IMR-90 (cell line): ENCODE measurements at regions not wholly inside any gene's neighbourhood (a gene's known extent, or its start where the extent isn't known, plus 50 kb on each side); places are given as distances from the start of the nearest gene placed in this dataset.

Source experiments
- ATAC-seq: fragments of 200-7000 bp; cut with Tn5 transposase; 2 replicates; pipeline ENCODE4 v1.9.1; 2020; ENCODE audit warnings: low read depth, mild to moderate bottlenecking, moderate library complexity
- BruUV-seq: library from RNA; stranded (reverse); fragments of 400-500 nt; replicated peaks from 2 replicates; lab custom pipeline; 2021; lab: Mats Ljungman, UMichigan
- CTCF ChIA-PET: fragments of 300-600 bp; formaldehyde crosslinking; extraction: SDS; loops from one replicate; lab custom pipeline; 2021; ENCODE audit warnings: antibody characterized with exemption; lab: Yijun Ruan, JAX
- POLR2A ChIA-PET: fragments of 300-600 bp; sonication (Branson Sonifier 250); formaldehyde crosslinking; loops from one replicate; lab custom pipeline; 2022; ENCODE audit warnings: antibody characterized with exemption; ENCODE audit not compliant: unreplicated experiment; lab: Charles Lee
- DNase-seq: peaks from one replicate; pipeline ENCODE4 v3.0.0; 2013
- H2AFZ ChIP-seq: replicated peaks from 2 replicates; pipeline ENCODE3; 2013; ENCODE audit warnings: low read length, mild to moderate bottlenecking; ENCODE audit not compliant: poor library complexity
- H2AK5ac ChIP-seq: 2 replicates; pipeline ENCODE4 v1.6.1; 2013; ENCODE audit warnings: low read depth, low read length, inconsistent platforms
- H2AK9ac ChIP-seq: replicated peaks from 2 replicates; pipeline ENCODE3; 2013; ENCODE audit warnings: mild to moderate bottlenecking, low read depth, low read length, moderate library complexity; ENCODE audit not compliant: poor library complexity
- H2BK120ac ChIP-seq: 2 replicates; pipeline ENCODE4 v1.6.1; 2013; ENCODE audit warnings: low read depth, low read length, inconsistent platforms
- H2BK15ac ChIP-seq: 3 replicates; pipeline ENCODE4 v1.6.1; 2013; ENCODE audit warnings: low read depth, low read length, inconsistent platforms
- H2BK20ac ChIP-seq: 2 replicates; pipeline ENCODE4 v1.6.1; 2013; ENCODE audit warnings: low read depth, mild to moderate bottlenecking, inconsistent platforms, low read length, moderate library complexity
- H2BK5ac ChIP-seq: 2 replicates; pipeline ENCODE4 v1.6.1; 2013; ENCODE audit warnings: mild to moderate bottlenecking, low read depth, low read length, inconsistent platforms; ENCODE audit not compliant: poor library complexity, severe bottlenecking
- H3K14ac ChIP-seq: replicated peaks from 2 replicates; pipeline ENCODE4 v1.6.1; 2013; ENCODE audit warnings: low read depth, low read length, inconsistent platforms
- H3K18ac ChIP-seq: 2 replicates; pipeline ENCODE4 v1.6.1; 2013; ENCODE audit warnings: low read depth, low read length, control low read depth
- H3K23ac ChIP-seq: 2 replicates; pipeline ENCODE4 v1.6.1; 2013; ENCODE audit warnings: low read depth, low read length, inconsistent platforms
- H3K27ac ChIP-seq: 2 replicates; pipeline ENCODE4 v1.5.1; 2013; ENCODE audit warnings: mild to moderate bottlenecking, control low read depth, low read length; ENCODE audit not compliant: insufficient read depth
- H3K27me3 ChIP-seq: 2 replicates; pipeline ENCODE4 v1.6.1; 2013; ENCODE audit warnings: low read length; ENCODE audit not compliant: control insufficient read depth, insufficient read depth
- H3K36me3 ChIP-seq: 2 replicates; pipeline ENCODE4 v1.6.1; 2013; ENCODE audit warnings: low read length, mixed read lengths; ENCODE audit not compliant: control insufficient read depth, insufficient read depth
- H3K4ac ChIP-seq: 2 replicates; pipeline ENCODE4 v1.6.1; 2013; ENCODE audit warnings: low read depth, low read length, inconsistent platforms
- H3K4me1 ChIP-seq: 2 replicates; pipeline ENCODE4 v1.6.1; 2013; ENCODE audit warnings: low read length, mixed read lengths; ENCODE audit not compliant: control insufficient read depth, insufficient read depth
- H3K4me2 ChIP-seq: 2 replicates; pipeline ENCODE4 v1.6.1; 2013; ENCODE audit warnings: low read depth, mild to moderate bottlenecking, control low read depth, low read length, moderate library complexity
- H3K4me3 ChIP-seq: 2 replicates; pipeline ENCODE4 v1.5.1; 2013; ENCODE audit warnings: low read depth, mild to moderate bottlenecking, control low read depth, low read length, moderate library complexity; ENCODE audit not compliant: insufficient read depth
- H3K56ac ChIP-seq: 2 replicates; pipeline ENCODE4 v1.6.1; 2013; ENCODE audit warnings: low read length, inconsistent platforms; ENCODE audit not compliant: insufficient read depth; ENCODE audit errors: extremely low read depth
- H3K79me1 ChIP-seq, 2 experiments: 2 replicates each; pipeline ENCODE4 v1.6.1; 2013; ENCODE audit warnings: low read length in 2 of 2, inconsistent platforms in 1 of 2, low read depth in 1 of 2
- H3K9ac ChIP-seq: 2 replicates; pipeline ENCODE4 v1.6.1; 2013; ENCODE audit warnings: low read depth, low read length, control low read depth
- H3K9me1 ChIP-seq: 2 replicates; pipeline ENCODE4 v1.6.1; 2013; ENCODE audit warnings: low read length, inconsistent platforms; ENCODE audit not compliant: insufficient read depth
- H3K9me3 ChIP-seq: 2 replicates; pipeline ENCODE4 v1.6.1; 2013; ENCODE audit warnings: low read length; ENCODE audit not compliant: control insufficient read depth, insufficient read depth
- H4K20me1 ChIP-seq: 2 replicates; pipeline ENCODE4 v1.6.1; 2013; ENCODE audit warnings: low read length, inconsistent platforms; ENCODE audit not compliant: insufficient read depth
- H4K5ac ChIP-seq: 2 replicates; pipeline ENCODE4 v1.6.1; 2013; ENCODE audit warnings: mild to moderate bottlenecking, low read depth, low read length, control low read depth
- H4K8ac ChIP-seq, 2 experiments: 2 replicates each; pipeline ENCODE4 v1.6.1; 2013; ENCODE audit warnings: low read depth in 2 of 2, low read length in 2 of 2, control low read depth in 1 of 2, inconsistent platforms in 1 of 2
- H4K91ac ChIP-seq: 2 replicates; pipeline ENCODE4 v1.6.1; 2013; ENCODE audit warnings: low read depth, low read length, inconsistent platforms; ENCODE audit not compliant: insufficient read depth
- CEBPB ChIP-seq: IDR thresholded peaks from 2 replicates; pipeline ENCODE4 v1.6.1; 2012; ENCODE audit warnings: low read depth, low read length, improper control_type of control experiment
- CHD1 ChIP-seq: IDR thresholded peaks from 2 replicates; pipeline ENCODE4 v1.6.1; 2012; ENCODE audit warnings: low read depth, low read length, improper control_type of control experiment
- FOS ChIP-seq: fragments of 150-350 bp; IDR thresholded peaks from 2 replicates; pipeline ENCODE4 v1.6.1; 2016; ENCODE audit warnings: low read depth, low read length
- MAFK ChIP-seq: IDR thresholded peaks from 2 replicates; pipeline ENCODE4 v1.6.1; 2012; ENCODE audit warnings: low read depth, low read length, improper control_type of control experiment
- MAZ ChIP-seq: IDR thresholded peaks from 2 replicates; pipeline ENCODE4 v1.6.1; 2012; ENCODE audit warnings: low read depth, mild to moderate bottlenecking, low read length, improper control_type of control experiment, moderate library complexity, borderline replicate concordance
- MXI1 ChIP-seq: IDR thresholded peaks from 2 replicates; pipeline ENCODE4 v1.6.1; 2012; ENCODE audit warnings: low read depth, mild to moderate bottlenecking, low read length, moderate library complexity, borderline replicate concordance
- NFE2L2 ChIP-seq: fragments of 150-350 bp; IDR thresholded peaks from 2 replicates; pipeline ENCODE4 v1.6.1; 2016; ENCODE audit warnings: low read depth, mild to moderate bottlenecking, low read length
- POLR2A ChIP-seq: IDR thresholded peaks from 2 replicates; pipeline ENCODE4 v1.6.1; 2012; ENCODE audit warnings: mild to moderate bottlenecking, low read depth, low read length
- RAD21 ChIP-seq: IDR thresholded peaks from 2 replicates; pipeline ENCODE4 v1.6.1; 2012; ENCODE audit warnings: low read length, improper control_type of control experiment
- RCOR1 ChIP-seq: IDR thresholded peaks from 2 replicates; pipeline ENCODE4 v1.6.1; 2012; ENCODE audit warnings: mild to moderate bottlenecking, low read length, improper control_type of control experiment; ENCODE audit not compliant: insufficient replicate concordance
- RFX5 ChIP-seq: IDR thresholded peaks from 2 replicates; pipeline ENCODE4 v1.8.0; 2012; ENCODE audit warnings: low read depth, mild to moderate bottlenecking, low read length, moderate library complexity
- SMC3 ChIP-seq: fragments of 150-350 bp; IDR thresholded peaks from 2 replicates; pipeline ENCODE4 v1.6.1; 2016; ENCODE audit warnings: low read depth, mild to moderate bottlenecking, antibody characterized with exemption, low read length, moderate library complexity
- WGBS, 2 experiments: methylation state at CpG; one replicate each; pipeline versions ENCODE4 v1.1.5 to v1.1.7; 2013; ENCODE audit warnings: missing lambda C conversion rate in 2 of 2; ENCODE audit not compliant: insufficient read length in 1 of 2; ENCODE audit errors: extremely low coverage in 2 of 2; 5-methylcytosine and 5-hydroxymethylcytosine counted together
- dilution Hi-C: fragments of 300-500 bp; cut with HindIII; formaldehyde crosslinking; loops from one replicate; pipeline ENCODE4 v1.14.3; 2018; ENCODE audit warnings: low sequenced_read_pairs; ENCODE audit not compliant: unreplicated experiment
- in situ Hi-C: fragments of 300-500 bp; cut with MboI; formaldehyde crosslinking; loops from 3 replicates; pipeline ENCODE4 v1.14.3; 2019; ENCODE audit warnings: low sequenced_read_pairs, inconsistent platforms, mixed read lengths
- intact Hi-C: fragments of 100-400 bp; cut with micrococcal nuclease; formaldehyde crosslinking; loops from 2 replicates; pipeline ENCODE4 v1.10.0; 2022
- TF ChIP-seq, protein P1 (sequence below): fragments of 150-350 bp; IDR thresholded peaks from 2 replicates; pipeline ENCODE4 v1.6.1; 2017; ENCODE audit warnings: mild to moderate bottlenecking, antibody characterized with exemption, low read length, low read depth
- TF ChIP-seq, protein P2 (sequence below): fragments of 150-350 bp; IDR thresholded peaks from 2 replicates; pipeline ENCODE4 v1.6.1; 2016; ENCODE audit warnings: low read depth, mild to moderate bottlenecking, low read length, moderate library complexity, borderline replicate concordance
- TF ChIP-seq, protein P3 (sequence below): conservative IDR thresholded peaks from 2 replicates; pipeline ENCODE4 v1.5.1; 2012; ENCODE audit warnings: mild to moderate bottlenecking, low read depth, low read length, improper control_type of control experiment

DNA sequence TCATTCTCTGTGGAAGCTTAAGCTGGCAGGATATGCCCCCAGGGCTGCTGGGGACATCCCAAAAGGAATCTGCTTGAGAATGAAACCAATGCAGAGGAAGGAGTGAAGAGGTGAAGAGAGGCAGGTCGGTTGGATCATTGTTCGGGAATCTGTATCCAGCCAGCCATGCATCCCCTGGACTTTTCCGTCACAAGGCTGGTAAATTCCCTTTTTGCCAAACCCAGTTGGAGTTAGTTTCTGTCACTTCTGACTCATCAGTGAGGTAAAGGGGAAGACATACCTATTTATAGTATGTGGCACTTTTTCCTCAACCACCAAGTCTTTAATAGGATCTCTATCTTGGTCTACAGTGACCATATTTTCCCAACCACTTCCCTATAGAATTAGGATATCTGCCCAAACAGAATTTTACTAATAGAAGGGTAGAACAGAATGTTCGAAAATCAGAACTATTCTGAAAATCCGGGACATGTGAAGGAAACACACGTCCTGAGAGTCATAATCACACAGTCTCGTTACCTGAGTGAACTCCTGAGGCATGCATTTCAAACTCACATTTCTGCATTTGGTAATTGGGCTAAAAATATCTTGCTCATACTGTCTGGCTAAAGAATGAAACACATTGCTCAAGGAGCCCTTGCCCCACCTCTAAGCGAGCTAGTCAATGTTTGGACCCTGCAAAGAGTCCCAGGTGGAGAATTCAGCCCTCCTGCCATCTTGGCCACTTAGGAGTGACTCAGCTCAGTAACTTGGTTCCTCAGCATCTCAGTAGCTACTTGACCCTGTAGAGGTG is 289.7 kb upstream of the ADAMTS9 start:
- Histone ChIP-seq H3K79me1 (no peaks in the 10 kb centered on the region), H2AFZ (peak overlapping the region; percentile 8), H2AK9ac (peak overlapping the region; percentile 9), H3K27me3 (no peaks in the 10 kb centered on the region), H3K4me3 (no peak overlapping the region), H2BK15ac (no peak overlapping the region), H4K20me1 (no peaks in the 10 kb centered on the region), H3K9me3 (no peaks in the 10 kb centered on the region), H3K4ac (peak overlapping the region; percentile 75), H4K8ac (0 out of 4 replicates have a peak overlapping the region, but pooled peaks of 1 of the 2 experiments have one; percentile 9), H3K18ac (no peak overlapping the region), H2BK120ac (peak overlapping the region; percentile 6; the same call in 1 of the 2 replicates), H3K4me1 (0 out of 2 replicates have a peak, but pooled peaks cover 2% of the 10 kb centered on the region), H3K23ac (no peak overlapping the region), H4K5ac (no peak overlapping the region), H2BK20ac (peak overlapping the region; percentile 67; the same call in 1 of the 2 replicates), H4K91ac (peak overlapping the region; percentile 24; the same call in 1 of the 2 replicates), H3K4me2 (peak overlapping the region; percentile 19; the same call in 1 of the 2 replicates), H2BK5ac (no peak overlapping the region), H3K36me3 (no peaks in the 10 kb centered on the region), H2AK5ac (no peak overlapping the region), H3K14ac (no peak overlapping the region), H3K9me1 (no peaks in the 10 kb centered on the region), H3K56ac (no peak overlapping the region; the same call in 1 of the 2 replicates), H3K27ac (no peak overlapping the region), H3K9ac (no peak overlapping the region)
- dilution Hi-C loops = no loop called here
- POLR2A ChIA-PET = no interaction called here
- ATAC-seq (peak; percentile 14; the same call in 1 of the 2 replicates), DNase-seq (peak; percentile 78)
- in situ Hi-C loops = no loop called here
- WGBS, 2 experiments = no CpG with 5 or more reads among the region's 8 CpGs
- intact Hi-C loops = no loop called here
- no TSS peak for BruUV-seq
- CTCF ChIA-PET = no interaction called here
- TF ChIP-seq CEBPB (no peak), NFE2L2 (no peak), MAFK (no peak), RCOR1 (no peak), SMC3 (no peak), RAD21 (no peak), POLR2A (no peak), CHD1 (no peak), FOS (no peak), RFX5 (no peak), MAZ (no peak), MXI1 (no peak)
- TF ChIP-seq, protein P1, sequence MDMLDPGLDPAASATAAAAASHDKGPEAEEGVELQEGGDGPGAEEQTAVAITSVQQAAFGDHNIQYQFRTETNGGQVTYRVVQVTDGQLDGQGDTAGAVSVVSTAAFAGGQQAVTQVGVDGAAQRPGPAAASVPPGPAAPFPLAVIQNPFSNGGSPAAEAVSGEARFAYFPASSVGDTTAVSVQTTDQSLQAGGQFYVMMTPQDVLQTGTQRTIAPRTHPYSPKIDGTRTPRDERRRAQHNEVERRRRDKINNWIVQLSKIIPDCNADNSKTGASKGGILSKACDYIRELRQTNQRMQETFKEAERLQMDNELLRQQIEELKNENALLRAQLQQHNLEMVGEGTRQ = no peak
- TF ChIP-seq, protein P2, sequence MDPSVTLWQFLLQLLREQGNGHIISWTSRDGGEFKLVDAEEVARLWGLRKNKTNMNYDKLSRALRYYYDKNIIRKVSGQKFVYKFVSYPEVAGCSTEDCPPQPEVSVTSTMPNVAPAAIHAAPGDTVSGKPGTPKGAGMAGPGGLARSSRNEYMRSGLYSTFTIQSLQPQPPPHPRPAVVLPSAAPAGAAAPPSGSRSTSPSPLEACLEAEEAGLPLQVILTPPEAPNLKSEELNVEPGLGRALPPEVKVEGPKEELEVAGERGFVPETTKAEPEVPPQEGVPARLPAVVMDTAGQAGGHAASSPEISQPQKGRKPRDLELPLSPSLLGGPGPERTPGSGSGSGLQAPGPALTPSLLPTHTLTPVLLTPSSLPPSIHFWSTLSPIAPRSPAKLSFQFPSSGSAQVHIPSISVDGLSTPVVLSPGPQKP = no peak
- TF ChIP-seq, protein P3, sequence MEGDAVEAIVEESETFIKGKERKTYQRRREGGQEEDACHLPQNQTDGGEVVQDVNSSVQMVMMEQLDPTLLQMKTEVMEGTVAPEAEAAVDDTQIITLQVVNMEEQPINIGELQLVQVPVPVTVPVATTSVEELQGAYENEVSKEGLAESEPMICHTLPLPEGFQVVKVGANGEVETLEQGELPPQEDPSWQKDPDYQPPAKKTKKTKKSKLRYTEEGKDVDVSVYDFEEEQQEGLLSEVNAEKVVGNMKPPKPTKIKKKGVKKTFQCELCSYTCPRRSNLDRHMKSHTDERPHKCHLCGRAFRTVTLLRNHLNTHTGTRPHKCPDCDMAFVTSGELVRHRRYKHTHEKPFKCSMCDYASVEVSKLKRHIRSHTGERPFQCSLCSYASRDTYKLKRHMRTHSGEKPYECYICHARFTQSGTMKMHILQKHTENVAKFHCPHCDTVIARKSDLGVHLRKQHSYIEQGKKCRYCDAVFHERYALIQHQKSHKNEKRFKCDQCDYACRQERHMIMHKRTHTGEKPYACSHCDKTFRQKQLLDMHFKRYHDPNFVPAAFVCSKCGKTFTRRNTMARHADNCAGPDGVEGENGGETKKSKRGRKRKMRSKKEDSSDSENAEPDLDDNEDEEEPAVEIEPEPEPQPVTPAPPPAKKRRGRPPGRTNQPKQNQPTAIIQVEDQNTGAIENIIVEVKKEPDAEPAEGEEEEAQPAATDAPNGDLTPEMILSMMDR = no peak
